HG02938 (cell line): ENCODE measurements at regions not wholly inside any gene's neighbourhood (a gene's known extent, or its start where the extent isn't known, plus 50 kb on each side); places are given as distances from the start of the nearest gene placed in this dataset.

Experiments used
- ATAC-seq: cut with Tn5 transposase; IDR thresholded peaks from one replicate; pipeline ENCODE4 v1.9.1; 2021; ENCODE audit warnings: mild to moderate bottlenecking, moderate library complexity; ENCODE audit not compliant: unreplicated experiment

- ATAC-seq, result no peak
Measured at GRCh38 chr15:35657679-35658311, 111.8 kb upstream of the DPH6 start.

- no peak for ATAC-seq
Measured at GRCh38 chr15:35663956-35664355, 118.0 kb upstream of the DPH6 start.

GRCh38 chr15:35665896-35666536 is 120.1 kb upstream of the DPH6 start:
- no peak for ATAC-seq

GRCh38 chr15:35667908-35668307 is 121.9 kb upstream of the DPH6 start:
- ATAC-seq, result no peak

GRCh38 chr15:35669021-35669420 is 123.1 kb upstream of the DPH6 start:
- no peak for ATAC-seq

- ATAC-seq, result no peak
Measured at GRCh38 chr15:35669432-35670045, 123.6 kb upstream of the DPH6 start.

- no peak for ATAC-seq
Measured at GRCh38 chr15:35671197-35671596, 125.2 kb upstream of the DPH6 start.

- no peak for ATAC-seq
Measured at GRCh38 chr15:35671981-35672380, 126.0 kb upstream of the DPH6 start.

- ATAC-seq, result peak; percentile 62
Measured at GRCh38 chr15:35673093-35673684, 127.2 kb upstream of the DPH6 start.

GRCh38 chr15:35674873-35675781 is 129.2 kb upstream of the DPH6 start:
- ATAC-seq, result no peak

GRCh38 chr15:35678774-35679173 is 132.8 kb upstream of the DPH6 start:
- ATAC-seq, result no peak

GRCh38 chr15:35679186-35679585 is 133.2 kb upstream of the DPH6 start:
- ATAC-seq, result no peak

- ATAC-seq, result no peak
Measured at GRCh38 chr15:35680951-35681350, 135.0 kb upstream of the DPH6 start.

- ATAC-seq, result no peak
Measured at GRCh38 chr15:35686347-35686746, 140.4 kb upstream of the DPH6 start.

GRCh38 chr15:35689266-35689665 is 143.3 kb upstream of the DPH6 start:
- no peak for ATAC-seq

- ATAC-seq, result no peak
Measured at GRCh38 chr15:35690089-35690488, 144.1 kb upstream of the DPH6 start.

- no peak for ATAC-seq
Measured at GRCh38 chr15:35690698-35691116, 144.7 kb upstream of the DPH6 start.

GRCh38 chr15:35691173-35691761 is 145.3 kb upstream of the DPH6 start:
- no peak for ATAC-seq

GRCh38 chr15:35691891-35692867 is 146.2 kb upstream of the DPH6 start:
- no peak for ATAC-seq
